ENCODE measurements at regions not wholly inside any gene's neighbourhood (a gene's known extent, or its start where the extent isn't known, plus 50 kb on each side); places are given as distances from the start of the nearest gene placed in this dataset.

GRCh38 chr7:148472406-148472805 is 118.2 kb upstream of the C7orf33 start:
- DNase-seq (ENCODE audit: insufficient read length, low spot score) (peak; percentile 30), FAIRE-seq (no peak)
- no peak for TF ChIP-seq POLR2A (IDR thresholded peaks at IDR 0.05; ENCODE audit: low read depth, low read length)

GRCh38 chr7:148473703-148474480 is 116.7 kb upstream of the C7orf33 start:
- TF ChIP-seq POLR2A (IDR thresholded peaks at IDR 0.05; ENCODE audit: low read depth, low read length), result no peak
- FAIRE-seq (no peak), DNase-seq (ENCODE audit: insufficient read length, low spot score) (no peak)

- FAIRE-seq, result no peak
- no peak for TF ChIP-seq POLR2A (IDR thresholded peaks at IDR 0.05; ENCODE audit: low read depth, low read length)
Observed at GRCh38 chr7:148474481-148475025, 116.0 kb upstream of the C7orf33 start.

GRCh38 chr7:148478551-148478950 is 112.0 kb upstream of the C7orf33 start:
- no peak for FAIRE-seq
- no peak for TF ChIP-seq POLR2A (IDR thresholded peaks at IDR 0.05; ENCODE audit: low read depth, low read length)
- no peak for DNase-seq (ENCODE audit: insufficient read length, low spot score)

More at GRCh38 chr7:148474481-148475025, 116.0 kb upstream of the C7orf33 start:
- DNase-seq (ENCODE audit: insufficient read length, low spot score), result no peak

- TF ChIP-seq POLR2A (IDR thresholded peaks at IDR 0.05; ENCODE audit: low read depth, low read length), result no peak
- DNase-seq (ENCODE audit: insufficient read length, low spot score) (no peak), FAIRE-seq (no peak)
Observed at GRCh38 chr7:148480479-148481146, 110.0 kb upstream of the C7orf33 start.

- DNase-seq (ENCODE audit: insufficient read length, low spot score) (no peak), FAIRE-seq (no peak)
- no peak for TF ChIP-seq POLR2A (IDR thresholded peaks at IDR 0.05; ENCODE audit: low read depth, low read length)
Observed at GRCh38 chr7:148481147-148481526, 109.4 kb upstream of the C7orf33 start.

- no peak for DNase-seq (ENCODE audit: insufficient read length, low spot score)
- no peak for FAIRE-seq
- no peak for TF ChIP-seq POLR2A (IDR thresholded peaks at IDR 0.05; ENCODE audit: low read depth, low read length)
Observed at GRCh38 chr7:148481971-148482626, 108.5 kb upstream of the C7orf33 start.

- FAIRE-seq (no peak), DNase-seq (ENCODE audit: insufficient read length, low spot score) (no peak)
- TF ChIP-seq POLR2A (IDR thresholded peaks at IDR 0.05; ENCODE audit: low read depth, low read length), result no peak
Observed at GRCh38 chr7:148483515-148484308, 106.9 kb upstream of the C7orf33 start.

- FAIRE-seq (no peak), DNase-seq (ENCODE audit: insufficient read length, low spot score) (no peak)
- TF ChIP-seq POLR2A (IDR thresholded peaks at IDR 0.05; ENCODE audit: low read depth, low read length), result no peak
Observed at GRCh38 chr7:148484486-148484885, 106.1 kb upstream of the C7orf33 start.

GRCh38 chr7:148485618-148486017 is 104.9 kb upstream of the C7orf33 start:
- TF ChIP-seq POLR2A (IDR thresholded peaks at IDR 0.05; ENCODE audit: low read depth, low read length), result no peak
- no peak for DNase-seq (ENCODE audit: insufficient read length, low spot score)
- no peak for FAIRE-seq

- DNase-seq (ENCODE audit: insufficient read length, low spot score) (no peak), FAIRE-seq (no peak)
- TF ChIP-seq POLR2A (IDR thresholded peaks at IDR 0.05; ENCODE audit: low read depth, low read length), result no peak
Observed at GRCh38 chr7:148486937-148487336, 103.6 kb upstream of the C7orf33 start.

- TF ChIP-seq POLR2A (IDR thresholded peaks at IDR 0.05; ENCODE audit: low read depth, low read length), result no peak
- FAIRE-seq (no peak), DNase-seq (ENCODE audit: insufficient read length, low spot score) (no peak)
Observed at GRCh38 chr7:148487912-148488311, 102.7 kb upstream of the C7orf33 start.

- FAIRE-seq (no peak), DNase-seq (ENCODE audit: insufficient read length, low spot score) (no peak)
- no peak for TF ChIP-seq POLR2A (IDR thresholded peaks at IDR 0.05; ENCODE audit: low read depth, low read length)
Observed at GRCh38 chr7:148489678-148490077, 100.9 kb upstream of the C7orf33 start.
